WTC11 (cell line): ENCODE measurements at regions not wholly inside any gene's neighbourhood (a gene's known extent, or its start where the extent isn't known, plus 50 kb on each side); places are given as distances from the start of the nearest gene placed in this dataset.

ENCODE experiments used
- ATF1 ChIP-seq: sonication (generic); formaldehyde crosslinking; IDR thresholded peaks from 2 replicates; pipeline ENCODE4 v1.8.1; 2023; ENCODE audit warnings: mild to moderate bottlenecking, moderate library complexity, missing genetic modification reagents
- CREM ChIP-seq: sonication (generic); formaldehyde crosslinking; IDR thresholded peaks from 2 replicates; pipeline ENCODE4 v1.8.1; 2022; ENCODE audit warnings: mild to moderate bottlenecking, missing genetic modification reagents, moderate library complexity
- NFYB ChIP-seq: sonication (generic); formaldehyde crosslinking; conservative IDR thresholded peaks from 2 replicates; pipeline ENCODE4 v1.8.0; 2022; ENCODE audit warnings: low read depth, missing genetic modification reagents
- TF ChIP-seq, protein P1 (sequence below): fragments of 250-450 bp; sonication (Bioruptor Pico); IDR thresholded peaks from 2 replicates; pipeline ENCODE4 v1.9.0; 2021; ENCODE audit warnings: mild to moderate bottlenecking
- TF ChIP-seq, protein P2 (sequence below): sonication (generic); formaldehyde crosslinking; IDR thresholded peaks from 2 replicates; pipeline ENCODE4 v1.8.0; 2022; ENCODE audit warnings: mild to moderate bottlenecking, missing genetic modification reagents
- TF ChIP-seq, protein P3 (sequence below): fragments of 200-600 bp; IDR thresholded peaks from 2 replicates; pipeline ENCODE4 v1.8.0; 2022; ENCODE audit warnings: antibody characterized with exemption
- TF ChIP-seq, protein P4 (sequence below): sonication (generic); formaldehyde crosslinking; IDR thresholded peaks from 2 replicates; pipeline ENCODE4 v1.8.1; 2023; ENCODE audit warnings: mild to moderate bottlenecking, missing genetic modification reagents, moderate library complexity

DNA sequence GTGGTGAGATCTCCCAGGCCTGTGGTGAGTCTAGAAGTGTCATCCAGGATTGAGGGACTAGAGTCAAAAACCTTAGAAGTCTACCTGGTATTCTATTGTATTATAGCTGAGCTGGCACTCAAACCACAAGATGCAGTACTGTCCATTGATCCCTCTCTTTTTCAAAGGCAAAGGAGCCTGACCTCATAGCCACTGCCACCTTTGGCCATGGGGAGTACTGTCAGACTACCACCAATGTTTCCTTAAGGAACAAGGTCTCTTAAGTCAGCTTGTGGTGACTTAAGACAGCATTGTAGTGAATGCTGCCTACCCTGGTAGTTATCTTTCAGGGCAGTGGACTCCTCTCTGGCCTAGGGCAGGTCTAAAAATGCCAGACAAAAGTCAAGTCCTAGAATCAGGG, 878.0 kb upstream of the MDGA2 start:
- TF ChIP-seq, protein P1, sequence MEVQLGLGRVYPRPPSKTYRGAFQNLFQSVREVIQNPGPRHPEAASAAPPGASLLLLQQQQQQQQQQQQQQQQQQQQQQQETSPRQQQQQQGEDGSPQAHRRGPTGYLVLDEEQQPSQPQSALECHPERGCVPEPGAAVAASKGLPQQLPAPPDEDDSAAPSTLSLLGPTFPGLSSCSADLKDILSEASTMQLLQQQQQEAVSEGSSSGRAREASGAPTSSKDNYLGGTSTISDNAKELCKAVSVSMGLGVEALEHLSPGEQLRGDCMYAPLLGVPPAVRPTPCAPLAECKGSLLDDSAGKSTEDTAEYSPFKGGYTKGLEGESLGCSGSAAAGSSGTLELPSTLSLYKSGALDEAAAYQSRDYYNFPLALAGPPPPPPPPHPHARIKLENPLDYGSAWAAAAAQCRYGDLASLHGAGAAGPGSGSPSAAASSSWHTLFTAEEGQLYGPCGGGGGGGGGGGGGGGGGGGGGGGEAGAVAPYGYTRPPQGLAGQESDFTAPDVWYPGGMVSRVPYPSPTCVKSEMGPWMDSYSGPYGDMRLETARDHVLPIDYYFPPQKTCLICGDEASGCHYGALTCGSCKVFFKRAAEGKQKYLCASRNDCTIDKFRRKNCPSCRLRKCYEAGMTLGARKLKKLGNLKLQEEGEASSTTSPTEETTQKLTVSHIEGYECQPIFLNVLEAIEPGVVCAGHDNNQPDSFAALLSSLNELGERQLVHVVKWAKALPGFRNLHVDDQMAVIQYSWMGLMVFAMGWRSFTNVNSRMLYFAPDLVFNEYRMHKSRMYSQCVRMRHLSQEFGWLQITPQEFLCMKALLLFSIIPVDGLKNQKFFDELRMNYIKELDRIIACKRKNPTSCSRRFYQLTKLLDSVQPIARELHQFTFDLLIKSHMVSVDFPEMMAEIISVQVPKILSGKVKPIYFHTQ = no peak
- TF ChIP-seq, protein P2, sequence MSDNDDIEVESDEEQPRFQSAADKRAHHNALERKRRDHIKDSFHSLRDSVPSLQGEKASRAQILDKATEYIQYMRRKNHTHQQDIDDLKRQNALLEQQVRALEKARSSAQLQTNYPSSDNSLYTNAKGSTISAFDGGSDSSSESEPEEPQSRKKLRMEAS (CRISPR knock-in tag) = no peak
- TF ChIP-seq NFYB (CRISPR knock-in tag) (no peak), CREM (CRISPR knock-in tag) (no peak), ATF1 (CRISPR knock-in tag) (no peak)
- TF ChIP-seq, protein P3, sequence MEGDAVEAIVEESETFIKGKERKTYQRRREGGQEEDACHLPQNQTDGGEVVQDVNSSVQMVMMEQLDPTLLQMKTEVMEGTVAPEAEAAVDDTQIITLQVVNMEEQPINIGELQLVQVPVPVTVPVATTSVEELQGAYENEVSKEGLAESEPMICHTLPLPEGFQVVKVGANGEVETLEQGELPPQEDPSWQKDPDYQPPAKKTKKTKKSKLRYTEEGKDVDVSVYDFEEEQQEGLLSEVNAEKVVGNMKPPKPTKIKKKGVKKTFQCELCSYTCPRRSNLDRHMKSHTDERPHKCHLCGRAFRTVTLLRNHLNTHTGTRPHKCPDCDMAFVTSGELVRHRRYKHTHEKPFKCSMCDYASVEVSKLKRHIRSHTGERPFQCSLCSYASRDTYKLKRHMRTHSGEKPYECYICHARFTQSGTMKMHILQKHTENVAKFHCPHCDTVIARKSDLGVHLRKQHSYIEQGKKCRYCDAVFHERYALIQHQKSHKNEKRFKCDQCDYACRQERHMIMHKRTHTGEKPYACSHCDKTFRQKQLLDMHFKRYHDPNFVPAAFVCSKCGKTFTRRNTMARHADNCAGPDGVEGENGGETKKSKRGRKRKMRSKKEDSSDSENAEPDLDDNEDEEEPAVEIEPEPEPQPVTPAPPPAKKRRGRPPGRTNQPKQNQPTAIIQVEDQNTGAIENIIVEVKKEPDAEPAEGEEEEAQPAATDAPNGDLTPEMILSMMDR = no peak
- TF ChIP-seq, protein P4, sequence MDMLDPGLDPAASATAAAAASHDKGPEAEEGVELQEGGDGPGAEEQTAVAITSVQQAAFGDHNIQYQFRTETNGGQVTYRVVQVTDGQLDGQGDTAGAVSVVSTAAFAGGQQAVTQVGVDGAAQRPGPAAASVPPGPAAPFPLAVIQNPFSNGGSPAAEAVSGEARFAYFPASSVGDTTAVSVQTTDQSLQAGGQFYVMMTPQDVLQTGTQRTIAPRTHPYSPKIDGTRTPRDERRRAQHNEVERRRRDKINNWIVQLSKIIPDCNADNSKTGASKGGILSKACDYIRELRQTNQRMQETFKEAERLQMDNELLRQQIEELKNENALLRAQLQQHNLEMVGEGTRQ (CRISPR knock-in tag) = no peak
